HepG2 (cell line): ENCODE measurements at regions not wholly inside any gene's neighbourhood (a gene's known extent, or its start where the extent isn't known, plus 50 kb on each side); places are given as distances from the start of the nearest gene placed in this dataset.

Experiments used
- ATAC-seq: fragments of 200-7000 bp; cut with Tn5 transposase; 3 replicates; pipeline ENCODE4 v1.9.1; 2020; ENCODE audit warnings: mild to moderate bottlenecking, moderate library complexity
- BruUV-seq: library from RNA; stranded (reverse); fragments of 400-500 nt; replicated peaks from 2 replicates; lab custom pipeline; 2021; lab: Mats Ljungman, UMichigan
- CTCF ChIA-PET: fragments of 300-600 bp; formaldehyde crosslinking; extraction: SDS; loops from one replicate; lab custom pipeline; 2021; ENCODE audit warnings: low total read pairs, inconsistent platforms, low intra/inter-chr PET ratio; lab: Yijun Ruan, JAX
- POLR2A ChIA-PET: fragments of 350-600 bp; sonication (Branson Sonifier 250); formaldehyde crosslinking; loops from one replicate; lab custom pipeline; 2020; ENCODE audit warnings: antibody characterized with exemption, inconsistent platforms; lab: Yijun Ruan, JAX
- DNase-seq: peaks from one replicate; pipeline ENCODE4 v3.0.0-alpha.2; 2015; ENCODE audit warnings: low spot score
- FAIRE-seq: peaks from 3 replicates; lab custom pipeline; 2011; peaks lifted over from hg19 to GRCh38; lab: Jason Lieb, UNC
- H2AFZ ChIP-seq: one replicate; pipeline ENCODE4 v1.6.1; 2011; ENCODE audit warnings: low read length, inconsistent platforms
- H3K27ac ChIP-seq: fragments of 300-600 bp; 3 replicates; pipeline ENCODE4 v1.8.0; 2011; ENCODE audit warnings: mixed run types, mild to moderate bottlenecking, mixed read lengths, low read length, inconsistent platforms; ENCODE audit not compliant: insufficient read depth; ENCODE audit errors: extremely low read length
- H3K27me3 ChIP-seq, 2 experiments: fragments of 200-600 bp in 1 of 2; 2 replicates in 1 of 2; 3 replicates in 1 of 2; pipeline versions ENCODE4 v1.6.0 to v1.8.0; 2011; ENCODE audit warnings: low read length in 2 of 2, mild to moderate bottlenecking in 2 of 2, moderate library complexity in 2 of 2, inconsistent platforms in 1 of 2; ENCODE audit not compliant: insufficient read depth in 2 of 2, control insufficient read depth in 1 of 2
- H3K36me3 ChIP-seq, 2 experiments: fragments of 200-600 bp in 1 of 2; replicated peaks in 1 of 2; 2 replicates in 1 of 2; 3 replicates in 1 of 2; pipeline versions ENCODE4 v1.5.1 to v1.8.0; 2011; ENCODE audit warnings: low read length in 2 of 2, inconsistent platforms in 1 of 2; ENCODE audit not compliant: insufficient read depth in 2 of 2, control insufficient read depth in 1 of 2
- H3K4me1 ChIP-seq: 2 replicates; pipeline ENCODE4 v1.5.1; 2012; ENCODE audit warnings: low read length, inconsistent platforms; ENCODE audit not compliant: insufficient read depth
- H3K4me2 ChIP-seq: 2 replicates; pipeline ENCODE4 v1.6.0; 2011; ENCODE audit warnings: low read depth, low read length, inconsistent platforms
- H3K4me3 ChIP-seq, 3 experiments: fragments of 200-600 bp in 1 of 3; sonication (generic), shearing (Covaris generic) in 1 of 3; replicated peaks in 1 of 3; 2 replicates each; pipeline ENCODE4 v1.5.1; 2011 to 2016; ENCODE audit warnings: low read length in 3 of 3, inconsistent platforms in 2 of 3, low read depth in 2 of 3, mild to moderate bottlenecking in 2 of 3, control low read depth in 1 of 3, mixed read lengths in 1 of 3; ENCODE audit not compliant: insufficient read depth in 1 of 3
- H3K79me2 ChIP-seq: one replicate; pipeline ENCODE4 v1.6.1; 2011; ENCODE audit warnings: low read length, inconsistent platforms; ENCODE audit not compliant: insufficient read depth
- H3K9ac ChIP-seq: 2 replicates; pipeline ENCODE4 v1.6.0; 2011; ENCODE audit warnings: mild to moderate bottlenecking, low read depth, low read length, inconsistent platforms; ENCODE audit not compliant: insufficient read depth
- H3K9me3 ChIP-seq: 2 replicates; pipeline ENCODE4 v1.5.1; 2012; ENCODE audit warnings: mild to moderate bottlenecking, low read length
- H4K20me1 ChIP-seq: 2 replicates; pipeline ENCODE4 v1.6.0; 2011; ENCODE audit warnings: inconsistent platforms, mild to moderate bottlenecking, low read length, moderate library complexity; ENCODE audit not compliant: insufficient read depth
- FIP1L1 ChIP-seq: fragments of 200-400 bp; formaldehyde crosslinking; IDR thresholded peaks from 2 replicates; pipeline ENCODE4 v1.6.1; 2018; ENCODE audit warnings: low read depth, mild to moderate bottlenecking, low read length, moderate library complexity, borderline replicate concordance; ENCODE audit not compliant: insufficient read depth
- FOXA3 ChIP-seq: IDR thresholded peaks from 2 replicates; pipeline ENCODE4 v1.6.1; 2016; ENCODE audit warnings: missing genetic modification reagents, missing compliant biosample characterization
- MAZ ChIP-seq, 2 experiments: sonication (generic) in 1 of 2; formaldehyde crosslinking in 1 of 2; IDR thresholded peaks; 2 replicates each; pipeline versions ENCODE4 v1.5.0 to v1.6.1; 2012 to 2020; ENCODE audit warnings: low read depth in 2 of 2, mild to moderate bottlenecking in 2 of 2, borderline replicate concordance in 1 of 2, improper control_type of control experiment in 1 of 2, low read length in 1 of 2, missing genetic modification reagents in 1 of 2, moderate library complexity in 1 of 2
- MYC ChIP-seq: sonication (generic); formaldehyde crosslinking; IDR thresholded peaks from 2 replicates; pipeline ENCODE4 v1.9.0; 2021; ENCODE audit warnings: missing genetic modification reagents, borderline replicate concordance
- USF2 ChIP-seq, 2 experiments: sonication (generic) in 1 of 2; formaldehyde crosslinking in 1 of 2; IDR thresholded peaks; 2 replicates each; pipeline versions ENCODE4 v1.5.1 to v1.6.1; 2011 to 2020; ENCODE audit warnings: borderline replicate concordance in 1 of 2, low read depth in 1 of 2, low read length in 1 of 2, mild to moderate bottlenecking in 1 of 2, missing genetic modification reagents in 1 of 2, moderate library complexity in 1 of 2
- ZBTB1 ChIP-seq: sonication (generic); formaldehyde crosslinking; IDR thresholded peaks from 2 replicates; pipeline ENCODE4 v1.4.0; 2020; ENCODE audit warnings: missing genetic modification reagents, borderline replicate concordance
- ZBTB39 ChIP-seq: sonication (generic); formaldehyde crosslinking; IDR thresholded peaks from 2 replicates; pipeline ENCODE4 v1.5.0; 2020; ENCODE audit warnings: missing genetic modification reagents
- ZBTB49 ChIP-seq: sonication (generic); formaldehyde crosslinking; IDR thresholded peaks from 2 replicates; pipeline ENCODE4 v1.4.0; 2020; ENCODE audit warnings: missing genetic modification reagents, borderline replicate concordance
- ZNF138 ChIP-seq: sonication (generic); formaldehyde crosslinking; IDR thresholded peaks from 2 replicates; pipeline ENCODE4 v1.5.0; 2020; ENCODE audit warnings: mild to moderate bottlenecking, low read depth, missing genetic modification reagents
- WGBS: methylation state at CpG from one replicate; pipeline ENCODE4 v1.1.6; 2017; ENCODE audit warnings: low lambda C conversion rate; 5-methylcytosine and 5-hydroxymethylcytosine counted together
- in situ Hi-C: cut with HindIII; loops from 2 replicates; pipeline ENCODE4 v1.10.0; 2017; ENCODE audit warnings: low pct_unique_long_range_greater_than_20kb; ENCODE audit not compliant: extremely low pct_ligation_motif_present
- intact Hi-C: fragments of 100-400 bp; cut with micrococcal nuclease; formaldehyde crosslinking; loops from one replicate; pipeline ENCODE4 v1.10.0; 2022; ENCODE audit not compliant: unreplicated experiment

GRCh38 chr4:158958489-158959270, 144.2 kb upstream of the RAPGEF2 start:
- Histone ChIP-seq H2AFZ (no peak overlapping the region), H3K4me3 (no peak overlapping the region), H3K27ac (no peak overlapping the region), H3K27me3 (no peaks in the 10 kb centered on the region), H4K20me1 (no peaks in the 10 kb centered on the region), H3K4me1 (no peaks in the 10 kb centered on the region), H3K36me3 (no peaks in the 10 kb centered on the region), H3K79me2 (no peaks in the 10 kb centered on the region), H3K4me2 (no peak overlapping the region), H3K9me3 (no peaks in the 10 kb centered on the region; the same call in 1 of the 2 replicates), H3K9ac (no peak overlapping the region)
- intact Hi-C loops (no loop called here), in situ Hi-C loops (no loop called here)
- CTCF ChIA-PET: no interaction called here
- POLR2A ChIA-PET: no interaction called here
- BruUV-seq: no TSS peak
- DNase-seq (no peak), FAIRE-seq (no peak), ATAC-seq (no peak)
- TF ChIP-seq ZBTB39 (CRISPR knock-in tag): no peak

DNA sequence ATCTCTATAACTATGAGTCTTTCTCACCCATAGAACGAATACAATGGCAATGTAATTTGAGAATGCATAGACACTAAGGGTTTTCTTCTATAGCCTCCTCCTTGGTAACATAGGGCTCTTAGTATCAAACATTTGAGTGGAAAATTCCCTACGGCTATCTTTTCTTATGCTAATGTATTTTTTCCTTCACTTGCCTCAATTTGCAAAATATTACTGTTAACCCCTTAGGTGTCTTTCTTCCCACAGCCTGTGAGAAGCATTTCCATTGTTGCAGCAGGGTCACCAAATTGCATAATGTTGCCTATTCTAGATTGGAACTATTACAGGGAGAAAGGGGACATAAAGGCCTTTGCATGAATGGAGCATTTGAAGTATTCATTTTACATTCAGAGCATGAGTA, 140.5 kb upstream of the RAPGEF2 start:
- WGBS: 8% methylated on average over 2 of the region's 2 CpGs
- H3K9ac ChIP-seq: no peak overlapping the region
- no peak overlapping the region for H3K4me2 ChIP-seq
- POLR2A ChIA-PET: no interaction called here
- no peaks in the 10 kb centered on the region for H3K79me2 ChIP-seq
- H3K36me3 ChIP-seq: no peaks in the 10 kb centered on the region
- no peaks in the 10 kb centered on the region for H3K4me1 ChIP-seq
- no TSS peak for BruUV-seq
- no peak overlapping the region for H3K4me3 ChIP-seq
- in situ Hi-C loops (no loop called here), intact Hi-C loops (no loop called here)
- no peak overlapping the region for H2AFZ ChIP-seq
- H3K9me3 ChIP-seq: no peaks in the 10 kb centered on the region
- no peaks in the 10 kb centered on the region for H4K20me1 ChIP-seq
- DNase-seq (no peak), FAIRE-seq (no peak), ATAC-seq (no peak)
- CTCF ChIA-PET: no interaction called here
- H3K27ac ChIP-seq: no peak overlapping the region
- no peaks in the 10 kb centered on the region for H3K27me3 ChIP-seq
- TF ChIP-seq USF2 (IDR thresholded peaks at IDR 0.05; ENCODE audit: low read depth, low read length) (no peak), USF2 (CRISPR knock-in tag; IDR thresholded peaks at IDR 0.05; ENCODE audit: borderline replicate concordance) (no peak), MAZ (IDR thresholded peaks at IDR 0.05; ENCODE audit: borderline replicate concordance, low read depth, low read length) (no peak), MAZ (CRISPR knock-in tag; IDR thresholded peaks at IDR 0.05; ENCODE audit: low read depth) (no peak), ZBTB49 (CRISPR knock-in tag) (no peak), ZNF138 (no peak), MYC (CRISPR knock-in tag) (no peak), FIP1L1 (no peak), ZBTB1 (CRISPR knock-in tag) (no peak), FOXA3 (CRISPR knock-in tag) (no peak)
